Fibroblast of skin of back (primary cell): ENCODE measurements at regions not wholly inside any gene's neighbourhood (a gene's known extent, or its start where the extent isn't known, plus 50 kb on each side); places are given as distances from the start of the nearest gene placed in this dataset.
A peak's percentile ranks its signal among the peaks of the same experiment; 100 is the strongest.

ENCODE experiments used
- DNase-seq: peaks from one replicate; pipeline ENCODE4 v3.0.0-alpha.2; 2013

- peak; percentile 33 for DNase-seq
Observed at GRCh38 chr5:164051745-164052144, 546.3 kb downstream of the MAT2B start.

GRCh38 chr5:164052536-164053093, 547.2 kb downstream of the MAT2B start:
- no peak for DNase-seq

GRCh38 chr5:164053123-164053522, 547.7 kb downstream of the MAT2B start:
- no peak for DNase-seq

- no peak for DNase-seq
Observed at GRCh38 chr5:164054461-164054860, 549.0 kb downstream of the MAT2B start.

GRCh38 chr5:164057121-164057520, 551.7 kb downstream of the MAT2B start:
- no peak for DNase-seq

GRCh38 chr5:164058621-164059020, 553.2 kb downstream of the MAT2B start:
- DNase-seq, result no peak

- DNase-seq, result no peak
Observed at GRCh38 chr5:164059471-164059870, 554.1 kb downstream of the MAT2B start.

- no peak for DNase-seq
Observed at GRCh38 chr5:164060786-164061355, 555.5 kb downstream of the MAT2B start.

GRCh38 chr5:164062304-164062703, 556.9 kb downstream of the MAT2B start:
- DNase-seq, result no peak

GRCh38 chr5:164065266-164065665, 559.8 kb downstream of the MAT2B start:
- no peak for DNase-seq

- DNase-seq, result no peak
Observed at GRCh38 chr5:164071671-164072070, 566.3 kb downstream of the MAT2B start.

GRCh38 chr5:164073081-164073480, 567.7 kb downstream of the MAT2B start:
- DNase-seq, result no peak

GRCh38 chr5:164076556-164076955, 571.1 kb downstream of the MAT2B start:
- no peak for DNase-seq

GRCh38 chr5:164090358-164090757, 584.9 kb downstream of the MAT2B start:
- DNase-seq, result no peak

- no peak for DNase-seq
Observed at GRCh38 chr5:164091836-164092235, 586.4 kb downstream of the MAT2B start.

- no peak for DNase-seq
Observed at GRCh38 chr5:164094291-164094690, 588.9 kb downstream of the MAT2B start.

GRCh38 chr5:164097749-164098148, 592.3 kb downstream of the MAT2B start:
- DNase-seq, result peak; percentile 44

- DNase-seq, result no peak
Observed at GRCh38 chr5:164098531-164098930, 593.1 kb downstream of the MAT2B start.

GRCh38 chr5:164098979-164099378, 593.6 kb downstream of the MAT2B start:
- no peak for DNase-seq

GRCh38 chr5:164115420-164115819, 610.0 kb downstream of the MAT2B start:
- peak; percentile 44 for DNase-seq

GRCh38 chr5:164119806-164120447, 614.5 kb downstream of the MAT2B start:
- DNase-seq, result peak; percentile 28

GRCh38 chr5:164127527-164127926, 622.1 kb downstream of the MAT2B start:
- DNase-seq, result no peak

GRCh38 chr5:164132358-164132757, 626.9 kb downstream of the MAT2B start:
- DNase-seq, result no peak

GRCh38 chr5:164137095-164137494, 631.7 kb downstream of the MAT2B start:
- no peak for DNase-seq
